Neural crest cell (in vitro differentiated cells): ENCODE measurements at regions not wholly inside any gene's neighbourhood (a gene's known extent, or its start where the extent isn't known, plus 50 kb on each side); places are given as distances from the start of the nearest gene placed in this dataset.

Experiments
- DNase-seq: peaks from one replicate; pipeline ENCODE4 v3.0.0; 2021; ENCODE audit warnings: low read depth, mixed read lengths, low spot score
- H3K27ac Mint-ChIP-seq: one replicate; pipeline ENCODE4 v1.8.0; 2021; ENCODE audit warnings: mild to moderate bottlenecking, mixed read lengths; ENCODE audit not compliant: unreplicated experiment
- H3K27me3 Mint-ChIP-seq: 2 replicates; pipeline ENCODE4 v1.8.0; 2021; ENCODE audit warnings: low read depth, mild to moderate bottlenecking, mixed read lengths
- H3K36me3 Mint-ChIP-seq: 2 replicates; pipeline ENCODE4 v1.8.0; 2021; ENCODE audit warnings: low read depth, mild to moderate bottlenecking, mixed read lengths
- H3K4me1 Mint-ChIP-seq: 2 replicates; pipeline ENCODE4 v1.8.0; 2021; ENCODE audit warnings: mixed read lengths
- H3K4me3 Mint-ChIP-seq: one replicate; pipeline ENCODE4 v1.8.0; 2021; ENCODE audit warnings: mild to moderate bottlenecking, mixed read lengths
- H3K9me3 Mint-ChIP-seq: 2 replicates; pipeline ENCODE4 v1.8.0; 2021; ENCODE audit warnings: mixed read lengths
- CTCF ChIP-seq: fragments of 200-600 bp; sonication (generic); conservative IDR thresholded peaks from 2 replicates; pipeline ENCODE4 v1.5.0; 2021; ENCODE audit warnings: antibody characterized with exemption, mild to moderate bottlenecking

- Mint-ChIP-seq H3K4me3 (no peak overlapping the region), H3K27me3 (no peaks in the 10 kb centered on the region), H3K27ac (no peak overlapping the region), H3K9me3 (no peaks in the 10 kb centered on the region), H3K36me3 (no peaks in the 10 kb centered on the region), H3K4me1 (no peaks in the 10 kb centered on the region)
- DNase-seq = no peak
- TF ChIP-seq CTCF = no peak
Measured at GRCh38 chr9:109710830-109711229, 69.2 kb upstream of the PALM2AKAP2 start.

- TF ChIP-seq CTCF = no peak
Measured at GRCh38 chr9:109715344-109715743, 64.7 kb upstream of the PALM2AKAP2 start.

GRCh38 chr9:109716631-109717030 lies 63.4 kb upstream of the PALM2AKAP2 start:
- no peaks in the 10 kb centered on the region for H3K27me3 Mint-ChIP-seq

More at GRCh38 chr9:109715344-109715743, 64.7 kb upstream of the PALM2AKAP2 start:
- no peaks in the 10 kb centered on the region for H3K4me1 Mint-ChIP-seq
- H3K4me3 Mint-ChIP-seq = no peak overlapping the region
- H3K36me3 Mint-ChIP-seq = no peaks in the 10 kb centered on the region
- no peaks in the 10 kb centered on the region for H3K27me3 Mint-ChIP-seq
- H3K9me3 Mint-ChIP-seq = no peaks in the 10 kb centered on the region
- DNase-seq = no peak
- H3K27ac Mint-ChIP-seq = no peak overlapping the region

GRCh38 chr9:109717342-109717741 lies 62.7 kb upstream of the PALM2AKAP2 start:
- Mint-ChIP-seq H3K4me3 (no peak overlapping the region), H3K27ac (no peak overlapping the region), H3K27me3 (no peaks in the 10 kb centered on the region), H3K9me3 (no peaks in the 10 kb centered on the region), H3K4me1 (peaks cover 6% of the 10 kb centered on the region), H3K36me3 (no peaks in the 10 kb centered on the region)
- no peak for DNase-seq
- TF ChIP-seq CTCF = no peak

More at GRCh38 chr9:109716631-109717030, 63.4 kb upstream of the PALM2AKAP2 start:
- DNase-seq = no peak
- H3K4me3 Mint-ChIP-seq = no peak overlapping the region
- H3K9me3 Mint-ChIP-seq = no peaks in the 10 kb centered on the region
- no peak for TF ChIP-seq CTCF
- H3K36me3 Mint-ChIP-seq = no peaks in the 10 kb centered on the region
- H3K4me1 Mint-ChIP-seq = peaks cover 6% of the 10 kb centered on the region
- no peak overlapping the region for H3K27ac Mint-ChIP-seq

- no peak for DNase-seq
- no peak overlapping the region for H3K27ac Mint-ChIP-seq
- no peak for TF ChIP-seq CTCF
- H3K9me3 Mint-ChIP-seq = no peaks in the 10 kb centered on the region
- no peaks in the 10 kb centered on the region for H3K27me3 Mint-ChIP-seq
- no peak overlapping the region for H3K4me3 Mint-ChIP-seq
- H3K36me3 Mint-ChIP-seq = no peaks in the 10 kb centered on the region
- H3K4me1 Mint-ChIP-seq = peaks cover 6% of the 10 kb centered on the region
Measured at GRCh38 chr9:109718861-109719260, 61.1 kb upstream of the PALM2AKAP2 start.

GRCh38 chr9:109721001-109721400 lies 59.0 kb upstream of the PALM2AKAP2 start:
- no peak for DNase-seq
- no peak overlapping the region for H3K27ac Mint-ChIP-seq
- no peak for TF ChIP-seq CTCF
- H3K4me1 Mint-ChIP-seq = peaks cover 6% of the 10 kb centered on the region
- no peaks in the 10 kb centered on the region for H3K9me3 Mint-ChIP-seq
- no peaks in the 10 kb centered on the region for H3K27me3 Mint-ChIP-seq
- no peak overlapping the region for H3K4me3 Mint-ChIP-seq
- H3K36me3 Mint-ChIP-seq = no peaks in the 10 kb centered on the region
